ENCODE measurements at regions not wholly inside any gene's neighbourhood (a gene's known extent, or its start where the extent isn't known, plus 50 kb on each side); places are given as distances from the start of the nearest gene placed in this dataset.

DNA sequence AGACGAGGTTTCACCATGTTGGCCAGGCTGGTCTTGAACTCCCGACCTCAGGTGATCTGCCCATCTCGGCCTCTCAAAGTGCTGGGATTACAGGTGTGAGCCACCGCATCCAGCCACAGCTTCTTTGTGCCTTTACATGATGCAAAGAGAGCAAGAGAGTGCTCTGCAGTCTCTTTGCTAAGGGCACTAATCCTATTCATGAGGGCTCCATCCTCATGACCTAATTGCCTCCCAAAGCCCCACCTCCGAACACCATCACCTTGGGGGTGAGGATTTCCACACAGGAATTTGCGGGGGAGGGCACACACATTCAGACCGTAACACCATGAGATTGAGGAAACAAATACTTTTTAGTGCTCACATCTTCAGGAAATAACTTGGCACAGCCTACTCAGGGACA, 91.8 kb downstream of the PDCL3 start:
- H3K4me1 ChIP-seq (ENCODE audit: control insufficient read depth in 2 of 2, insufficient read depth in 2 of 2, low read length in 2 of 2) = no peaks in the 10 kb centered on the region
- no peak overlapping the region for H2AFZ ChIP-seq (ENCODE audit: insufficient read depth, low read depth, low read length, poor library complexity, severe bottlenecking)
- H3K4me3 ChIP-seq (ENCODE audit: control extremely low read depth in 1 of 5, extremely low read depth in 1 of 5, insufficient read depth in 1 of 5, low read depth in 2 of 5, low read length in 4 of 5) = no peak overlapping the region
- H3K9me3 ChIP-seq (ENCODE audit: control extremely low read depth in 1 of 3, control insufficient read depth in 2 of 3, insufficient read depth in 1 of 3, low read length in 2 of 3) = peaks cover 0 to 13% (median 0%) of the 10 kb centered on the region in 3 donors
- H3K27ac ChIP-seq (ENCODE audit: low read length in 2 of 2) = no peak overlapping the region
- Mint-ChIP-seq H3K4me3 (no peak overlapping the region), H3K9me3 (ENCODE audit: insufficient read depth) (no peaks in the 10 kb centered on the region), H3K27me3 (peaks cover 34% of the 10 kb centered on the region), H3K4me1 (no peaks in the 10 kb centered on the region), H3K27ac (no peak overlapping the region)
- CTCF ChIA-PET = no interaction called here
- intact Hi-C loops (cut with micrococcal nuclease) = no loop called here
- H3K79me2 ChIP-seq (ENCODE audit: control insufficient read depth, insufficient read depth, low read length) = no peaks in the 10 kb centered on the region
- no peaks in the 10 kb centered on the region for H3K36me3 ChIP-seq (replicated peaks in 1 of 2; ENCODE audit: control extremely low read depth in 1 of 2, control insufficient read depth in 1 of 2, extremely low read depth in 1 of 2, insufficient read depth in 2 of 2, low read length in 1 of 2)
- TF ChIP-seq, protein P1, sequence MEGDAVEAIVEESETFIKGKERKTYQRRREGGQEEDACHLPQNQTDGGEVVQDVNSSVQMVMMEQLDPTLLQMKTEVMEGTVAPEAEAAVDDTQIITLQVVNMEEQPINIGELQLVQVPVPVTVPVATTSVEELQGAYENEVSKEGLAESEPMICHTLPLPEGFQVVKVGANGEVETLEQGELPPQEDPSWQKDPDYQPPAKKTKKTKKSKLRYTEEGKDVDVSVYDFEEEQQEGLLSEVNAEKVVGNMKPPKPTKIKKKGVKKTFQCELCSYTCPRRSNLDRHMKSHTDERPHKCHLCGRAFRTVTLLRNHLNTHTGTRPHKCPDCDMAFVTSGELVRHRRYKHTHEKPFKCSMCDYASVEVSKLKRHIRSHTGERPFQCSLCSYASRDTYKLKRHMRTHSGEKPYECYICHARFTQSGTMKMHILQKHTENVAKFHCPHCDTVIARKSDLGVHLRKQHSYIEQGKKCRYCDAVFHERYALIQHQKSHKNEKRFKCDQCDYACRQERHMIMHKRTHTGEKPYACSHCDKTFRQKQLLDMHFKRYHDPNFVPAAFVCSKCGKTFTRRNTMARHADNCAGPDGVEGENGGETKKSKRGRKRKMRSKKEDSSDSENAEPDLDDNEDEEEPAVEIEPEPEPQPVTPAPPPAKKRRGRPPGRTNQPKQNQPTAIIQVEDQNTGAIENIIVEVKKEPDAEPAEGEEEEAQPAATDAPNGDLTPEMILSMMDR (IDR thresholded peaks at IDR 0.05) = no peak
- no peak for TF ChIP-seq EZH2 (IDR thresholded peaks at IDR 0.05; ENCODE audit: borderline replicate concordance, insufficient read depth, low read depth, low read length, poor library complexity, severe bottlenecking)
- DNase-seq = no peak
- H3K27me3 ChIP-seq (replicated peaks in 1 of 4; ENCODE audit: control extremely low read depth in 1 of 4, control insufficient read depth in 3 of 4, insufficient read depth in 4 of 4, low read length in 3 of 4) = no peaks in the 10 kb centered on the region
- H4K20me1 ChIP-seq (ENCODE audit: control insufficient read depth, insufficient read depth, low read length, poor library complexity, severe bottlenecking) = no peaks in the 10 kb centered on the region
- POLR2A ChIA-PET = no interaction called here
- H3K4me2 ChIP-seq (replicated peaks; ENCODE audit: low read depth, low read length, poor library complexity, severe bottlenecking) = no peak overlapping the region
- no peak overlapping the region for H3K9ac ChIP-seq (ENCODE audit: low read length)
- WGBS (ENCODE audit: insufficient coverage) = 96% methylated on average over 4 of the region's 7 CpGs
- ATAC-seq (ENCODE audit: low read depth) = no peak

DNA sequence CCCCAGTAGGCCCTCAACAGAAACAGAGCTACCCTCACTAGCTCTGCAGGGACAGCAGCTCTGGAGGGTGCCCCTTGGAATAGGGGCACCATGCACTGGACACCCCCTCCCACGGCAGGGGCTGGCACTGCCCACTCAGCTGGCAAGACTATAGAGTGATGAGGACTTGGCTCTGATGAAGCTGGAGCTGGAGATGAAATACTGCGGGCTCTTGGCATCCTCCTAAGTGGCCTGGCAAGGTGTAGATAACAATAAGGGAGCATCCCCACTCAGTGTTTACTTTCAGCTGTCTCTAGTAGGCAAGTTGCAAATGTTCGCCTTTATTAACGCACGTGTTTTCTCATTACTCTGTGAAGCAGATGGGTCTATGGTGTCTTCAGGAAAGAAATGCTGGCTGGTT, 92.7 kb downstream of the PDCL3 start:
- WGBS (ENCODE audit: insufficient coverage) = 100% methylated on average over 5 of the region's 5 CpGs
- DNase-seq (no peak), ATAC-seq (ENCODE audit: low read depth) (no peak)
- TF ChIP-seq EZH2 (IDR thresholded peaks at IDR 0.05; ENCODE audit: borderline replicate concordance, insufficient read depth, low read depth, low read length, poor library complexity, severe bottlenecking) = no peak
- TF ChIP-seq, protein P1 (IDR thresholded peaks at IDR 0.05) = no peak
- Histone ChIP-seq H3K9ac (ENCODE audit: low read length) (no peak overlapping the region), H3K36me3 (replicated peaks in 1 of 2; ENCODE audit: control extremely low read depth in 1 of 2, control insufficient read depth in 1 of 2, extremely low read depth in 1 of 2, insufficient read depth in 2 of 2, low read length in 1 of 2) (no peaks in the 10 kb centered on the region), H3K27ac (ENCODE audit: low read length in 2 of 2) (no peak overlapping the region), H3K4me3 (ENCODE audit: control extremely low read depth in 1 of 5, extremely low read depth in 1 of 5, insufficient read depth in 1 of 5, low read depth in 2 of 5, low read length in 4 of 5) (no peak overlapping the region), H3K4me1 (ENCODE audit: control insufficient read depth in 2 of 2, insufficient read depth in 2 of 2, low read length in 2 of 2) (no peaks in the 10 kb centered on the region), H4K20me1 (ENCODE audit: control insufficient read depth, insufficient read depth, low read length, poor library complexity, severe bottlenecking) (no peaks in the 10 kb centered on the region), H3K79me2 (ENCODE audit: control insufficient read depth, insufficient read depth, low read length) (no peaks in the 10 kb centered on the region), H2AFZ (ENCODE audit: insufficient read depth, low read depth, low read length, poor library complexity, severe bottlenecking) (no peak overlapping the region), H3K9me3 (ENCODE audit: control extremely low read depth in 1 of 3, control insufficient read depth in 2 of 3, insufficient read depth in 1 of 3, low read length in 2 of 3) (peaks cover 0 to 13% (median 0%) of the 10 kb centered on the region in 3 donors), H3K27me3 (replicated peaks in 1 of 4; ENCODE audit: control extremely low read depth in 1 of 4, control insufficient read depth in 3 of 4, insufficient read depth in 4 of 4, low read length in 3 of 4) (no peaks in the 10 kb centered on the region), H3K4me2 (replicated peaks; ENCODE audit: low read depth, low read length, poor library complexity, severe bottlenecking) (no peak overlapping the region)
- no peaks in the 10 kb centered on the region for H3K4me1 Mint-ChIP-seq
- intact Hi-C loops (cut with micrococcal nuclease) = no loop called here
- peaks cover 42% of the 10 kb centered on the region for H3K27me3 Mint-ChIP-seq
- no peak overlapping the region for H3K27ac Mint-ChIP-seq
- no peak overlapping the region for H3K4me3 Mint-ChIP-seq
- no peaks in the 10 kb centered on the region for H3K9me3 Mint-ChIP-seq (ENCODE audit: insufficient read depth)
- CTCF ChIA-PET = interaction anchor here (1.0 kb wide), 1 partner anchor 11 kb away, joined by 3 read pairs; no protein-coding TSS in a partner anchor
- POLR2A ChIA-PET = no interaction called here
